GM18909 (cell line): ENCODE measurements at regions not wholly inside any gene's neighbourhood (a gene's known extent, or its start where the extent isn't known, plus 50 kb on each side); places are given as distances from the start of the nearest gene placed in this dataset.
"Not testable (repeated sequence)": the region's sequence is repeated elsewhere in the genome, so short reads cannot be mapped to it uniquely, and the experiment has no call there.

Source experiments
- ATAC-seq: cut with Tn5 transposase; IDR thresholded peaks from one replicate; pipeline ENCODE4 v1.9.1; 2021; ENCODE audit warnings: mild to moderate bottlenecking; ENCODE audit not compliant: unreplicated experiment, poor library complexity

DNA sequence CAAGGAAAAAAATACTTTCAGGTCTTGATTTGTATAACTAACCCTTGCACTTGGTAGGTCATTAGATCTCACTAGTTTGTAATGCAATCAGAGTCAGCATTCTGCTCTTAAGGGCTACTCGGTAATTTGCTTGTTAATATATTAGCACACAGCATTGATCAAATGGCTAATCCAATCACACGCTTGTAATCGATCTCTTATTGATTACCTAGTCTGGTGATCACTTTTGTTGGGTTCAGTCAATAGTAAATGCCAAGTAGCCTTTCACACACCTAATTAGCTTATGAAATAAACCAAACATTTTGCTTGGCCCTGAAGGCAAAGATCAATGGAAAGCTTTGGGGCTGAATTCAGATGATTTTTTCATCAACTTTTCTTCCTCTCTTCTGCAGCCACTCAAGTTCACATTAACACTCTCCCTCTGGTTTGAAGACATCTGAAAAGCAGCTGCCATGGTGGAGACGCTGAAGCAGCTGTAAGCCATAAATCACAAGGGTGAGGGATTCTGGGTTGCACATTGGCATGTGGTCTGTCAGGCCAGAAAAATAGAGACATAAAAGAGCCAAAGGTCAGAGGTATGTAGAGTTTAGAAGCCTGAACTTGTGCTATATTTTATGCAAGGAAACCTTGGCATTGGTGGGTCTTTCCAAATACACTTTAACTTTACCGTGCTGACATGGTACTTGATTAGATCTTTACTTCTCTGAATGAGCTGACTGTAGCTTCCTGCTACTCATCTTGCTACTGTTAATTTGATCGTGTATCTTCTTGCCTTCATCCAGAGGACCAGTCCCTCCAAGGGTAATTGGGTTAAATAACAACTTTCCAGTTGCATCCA, 234.4 kb downstream of the SIM1 start:
- no peak for ATAC-seq

- no peak for ATAC-seq
Measured at GRCh38 chr6:100229512-100229911, 235.2 kb downstream of the SIM1 start.

- peak; percentile 99 for ATAC-seq
Measured at GRCh38 chr6:100228834-100229441, 234.9 kb upstream of the MCHR2 start.

DNA sequence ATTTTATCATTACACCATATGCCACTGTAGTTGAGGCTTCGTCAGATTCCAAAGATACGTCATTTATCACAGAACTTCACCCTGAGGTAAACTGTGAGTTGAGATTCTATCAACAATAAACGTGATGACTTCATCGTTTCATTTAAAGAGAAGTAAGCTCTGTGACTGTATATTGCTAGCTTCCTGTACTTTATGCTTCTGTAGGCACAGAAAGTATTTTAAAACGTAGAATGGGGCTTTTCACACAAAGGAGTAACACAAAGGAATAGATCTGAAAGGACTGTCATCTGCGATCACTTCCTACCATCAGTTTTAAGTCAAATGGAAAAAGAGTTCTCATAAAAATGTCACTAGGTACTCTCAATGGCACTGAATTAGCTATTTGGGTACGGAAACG, 234.4 kb upstream of the MCHR2 start:
- peak; percentile 12 for ATAC-seq

DNA sequence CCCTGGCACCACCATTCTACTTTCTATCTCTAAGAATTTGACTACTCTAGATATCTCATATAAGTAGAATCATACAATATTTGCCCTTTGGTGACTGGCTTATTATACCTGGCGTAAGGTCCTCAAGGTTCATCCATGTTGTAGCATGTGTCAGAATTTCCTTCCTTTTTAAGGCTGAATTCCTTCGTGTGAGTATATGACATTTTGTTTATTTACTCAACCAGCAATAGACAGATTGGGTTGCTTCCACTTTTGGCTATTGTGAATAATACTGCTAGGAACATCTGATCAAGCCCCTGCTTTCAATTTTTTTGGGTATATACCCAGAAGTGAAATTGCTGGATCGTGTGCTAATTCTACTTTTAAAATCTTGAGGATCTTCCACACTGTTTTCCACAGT, 232.8 kb upstream of the MCHR2 start:
- ATAC-seq: no peak

- not testable (repeated sequence) for ATAC-seq
Measured at GRCh38 chr6:100223952-100224351, 229.9 kb upstream of the MCHR2 start.

- no peak for ATAC-seq
Measured at GRCh38 chr6:100220543-100220942, 226.5 kb upstream of the MCHR2 start.

GRCh38 chr6:100217225-100218012, 223.4 kb upstream of the MCHR2 start:
- ATAC-seq: no peak

- ATAC-seq: no peak
Measured at GRCh38 chr6:100216760-100217159, 222.7 kb upstream of the MCHR2 start.

- ATAC-seq: no peak
Measured at GRCh38 chr6:100212131-100212530, 218.1 kb upstream of the MCHR2 start.

GRCh38 chr6:100210137-100211117, 216.4 kb upstream of the MCHR2 start:
- ATAC-seq: no peak

DNA sequence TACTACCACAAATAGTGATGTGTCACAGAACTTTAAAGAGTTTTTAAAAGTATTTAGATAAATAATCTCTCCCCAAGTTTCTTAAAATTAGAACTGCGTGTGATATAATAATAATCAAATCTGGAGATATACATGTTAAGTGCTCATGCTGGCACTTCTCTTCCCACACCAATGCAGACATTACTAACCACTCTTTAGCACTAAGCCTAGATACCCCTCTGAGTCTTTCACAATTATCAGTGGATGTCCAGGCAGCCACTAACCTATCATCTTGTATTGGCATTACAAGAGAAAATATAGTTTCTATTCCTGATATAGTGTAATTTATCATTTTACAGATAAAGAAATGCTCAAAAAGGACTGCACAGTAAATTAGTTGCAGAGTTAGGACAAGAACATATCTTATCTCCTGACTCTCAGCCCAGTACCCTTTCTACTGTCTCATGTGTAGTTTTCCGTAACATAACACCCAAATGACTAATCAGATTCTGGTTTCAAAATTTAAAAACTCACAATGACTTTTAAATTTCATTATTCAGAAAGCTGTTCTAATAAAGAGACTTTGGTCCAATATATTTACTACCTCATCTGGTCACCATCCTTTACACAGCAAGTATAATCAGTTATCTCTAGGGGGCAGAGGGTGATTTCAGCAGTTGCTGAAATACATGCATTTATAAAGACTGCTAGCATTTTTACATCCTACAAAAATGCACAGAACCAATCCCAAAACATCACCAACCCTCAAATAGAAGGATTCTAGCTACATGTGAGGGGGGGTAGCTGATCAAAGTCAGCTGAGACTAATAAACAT, 215.5 kb upstream of the MCHR2 start:
- no peak for ATAC-seq

- no peak for ATAC-seq
Measured at GRCh38 chr6:100203400-100203799, 209.4 kb upstream of the MCHR2 start.

GRCh38 chr6:100202417-100203194, 208.6 kb upstream of the MCHR2 start:
- no peak for ATAC-seq

- ATAC-seq: not testable (repeated sequence)
Measured at GRCh38 chr6:100196214-100196982, 202.4 kb upstream of the MCHR2 start.

DNA sequence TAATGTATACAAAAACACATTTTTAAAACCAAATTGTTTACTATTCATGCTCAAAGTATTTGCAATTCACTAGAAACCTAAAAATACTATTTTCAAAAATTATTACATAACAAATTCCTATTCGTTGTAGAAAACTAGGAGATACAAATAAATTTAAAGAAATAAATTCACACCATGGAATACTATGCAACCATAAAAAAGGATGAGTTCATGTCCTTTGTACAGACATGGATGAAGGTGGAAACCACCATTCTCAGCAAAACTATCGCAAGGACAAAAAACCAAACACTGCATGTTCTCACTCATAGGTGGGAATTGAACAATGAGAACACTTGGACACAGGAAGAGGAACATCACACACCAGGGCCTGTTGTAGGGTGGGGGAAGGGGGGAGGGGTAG, 201.2 kb upstream of the MCHR2 start:
- not testable (repeated sequence) for ATAC-seq

DNA sequence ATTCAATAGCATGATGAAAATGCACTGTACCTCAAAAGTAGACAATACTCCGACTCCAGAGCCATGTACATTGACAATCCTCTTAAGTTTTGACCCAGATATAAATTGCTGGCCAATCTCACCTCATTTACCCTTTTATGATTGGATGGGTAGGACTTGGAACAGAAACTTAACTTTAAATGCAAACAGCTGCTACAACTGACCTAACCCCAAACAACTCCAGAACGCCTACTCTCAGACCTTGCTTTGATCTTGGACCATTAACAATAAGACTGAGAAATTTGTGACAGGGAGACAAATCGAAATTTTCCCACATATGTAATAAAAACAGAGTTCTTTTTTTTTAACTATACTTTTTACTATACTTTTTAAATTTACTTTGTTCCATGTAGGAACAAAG, 200.5 kb upstream of the MCHR2 start:
- ATAC-seq: no peak

DNA sequence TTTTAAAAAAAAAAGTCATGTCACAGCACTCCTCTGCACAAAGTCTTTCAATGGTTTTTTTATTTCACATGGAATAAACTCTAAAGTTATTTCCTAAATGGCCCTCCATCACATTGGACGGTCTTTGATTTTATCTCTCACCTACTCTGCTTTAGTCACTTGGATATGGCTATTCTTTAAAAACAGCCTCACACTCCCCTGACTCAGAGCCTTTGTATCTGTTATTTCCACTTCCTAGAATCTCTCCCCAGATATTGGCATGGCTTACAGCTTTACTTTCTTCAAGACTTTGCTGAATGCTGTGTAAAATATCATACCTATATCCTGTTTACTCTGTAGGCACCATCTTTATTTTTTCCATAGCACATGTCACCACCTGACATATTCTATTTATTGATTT, 194.7 kb upstream of the MCHR2 start:
- no peak for ATAC-seq
